Prostate gland (tissue), 2 donors: ENCODE measurements at regions not wholly inside any gene's neighbourhood (a gene's known extent, or its start where the extent isn't known, plus 50 kb on each side); places are given as distances from the start of the nearest gene placed in this dataset.

Experiments
- DNase-seq: peaks from one replicate; pipeline ENCODE4 v3.0.0-alpha.2; 2019; ENCODE audit warnings: low spot score
- H3K27ac ChIP-seq, 2 donors: fragments of 200-600 bp; sonication (generic); 2 replicates each; pipeline ENCODE4 v1.5.1; 2017 to 2019
- H3K27me3 ChIP-seq: fragments of 200-600 bp; sonication (generic); replicated peaks from 2 replicates; pipeline ENCODE4 v1.5.1; 2019; ENCODE audit not compliant: insufficient read depth
- H3K36me3 ChIP-seq, 2 donors: fragments of 200-600 bp; sonication (generic); 1 replicate in 1 of 2; 2 replicates in 1 of 2; pipeline versions ENCODE4 v1.5.1 to v1.8.1; 2017 to 2019
- H3K4me1 ChIP-seq: fragments of 200-600 bp; sonication (generic); replicated peaks from 2 replicates; pipeline ENCODE4 v1.5.1; 2019
- H3K4me3 ChIP-seq, 2 donors: fragments of 200-600 bp; sonication (generic); 2 replicates each; pipeline ENCODE4 v1.5.1; 2017 to 2019
- H3K9me3 ChIP-seq: fragments of 200-600 bp; sonication (generic); 2 replicates; pipeline ENCODE4 v1.5.1; 2017
- CTCF ChIP-seq, 4 experiments: fragments of 200-600 bp in 2 of 4; fragments of 450-650 bp in 2 of 4; sonication (generic) in 2 of 4; IDR thresholded peaks; 1 replicate in 3 of 4; 2 replicates in 1 of 4; pipeline ENCODE4 v1.5.1; 2016 to 2019; ENCODE audit warnings: antibody characterized with exemption in 4 of 4, mild to moderate bottlenecking in 2 of 4, moderate library complexity in 2 of 4
- POLR2A ChIP-seq: fragments of 450-650 bp; IDR thresholded peaks from one replicate; pipeline ENCODE4 v1.6.1; 2016; ENCODE audit warnings: antibody characterized with exemption, mild to moderate bottlenecking
- POLR2AphosphoS5 ChIP-seq: sonication (generic); formaldehyde crosslinking; IDR thresholded peaks from one replicate; pipeline ENCODE4 v1.6.1; 2017; ENCODE audit warnings: antibody characterized with exemption
- WGBS: methylation state at CpG from one replicate; pipeline ENCODE4 v1.1.5; 2018; 5-methylcytosine and 5-hydroxymethylcytosine counted together
- intact Hi-C: fragments of 100-400 bp; cut with DNase I; formaldehyde crosslinking; loops from one replicate; pipeline ENCODE4 v1.14.2; 2022

- DNase-seq = no peak
- no peaks in the 10 kb centered on the region for H3K27me3 ChIP-seq
- H3K9me3 ChIP-seq = no peaks in the 10 kb centered on the region
- no peak overlapping the region for H3K27ac ChIP-seq
- 65% methylated on average over 4 of the region's 4 CpGs for WGBS
- no peak for TF ChIP-seq POLR2AphosphoS5
- TF ChIP-seq CTCF (IDR thresholded peaks at IDR 0.05) = no peak
- TF ChIP-seq POLR2A = no peak
- H3K4me1 ChIP-seq = no peaks in the 10 kb centered on the region
- H3K4me3 ChIP-seq = no peak overlapping the region
- H3K36me3 ChIP-seq = no peaks in the 10 kb centered on the region
- intact Hi-C loops = no loop called here
Observed at GRCh38 chr1:23611601-23612327, 52.5 kb upstream of the ID3 start.

DNA sequence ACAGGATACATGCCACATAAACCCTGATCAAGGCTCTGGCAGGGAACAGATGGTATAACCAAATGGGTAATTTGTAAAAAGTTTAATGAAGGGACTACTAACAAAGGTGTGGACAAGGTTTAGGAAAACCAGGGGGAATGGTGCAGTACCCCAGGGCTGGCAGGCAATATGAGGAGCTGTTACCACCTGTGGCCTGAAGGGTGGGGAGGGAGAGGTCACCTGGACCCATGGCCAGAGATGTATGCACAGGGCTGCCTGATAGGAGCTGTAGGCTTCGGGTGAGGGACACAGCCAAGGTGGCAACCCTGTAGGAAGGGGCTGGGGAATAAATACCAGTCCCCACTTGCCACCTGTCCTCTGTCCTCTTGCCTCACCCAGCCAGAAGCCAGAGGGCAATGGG lies 51.4 kb upstream of the ID3 start:
- H3K27me3 ChIP-seq = no peaks in the 10 kb centered on the region
- TF ChIP-seq POLR2A (no peak), CTCF (IDR thresholded peaks at IDR 0.05) (no peak), POLR2AphosphoS5 (no peak)
- intact Hi-C loops = no loop called here
- no peaks in the 10 kb centered on the region for H3K36me3 ChIP-seq
- DNase-seq = no peak
- H3K4me1 ChIP-seq = no peaks in the 10 kb centered on the region
- H3K27ac ChIP-seq = no peak overlapping the region
- WGBS = 100% methylated on average over 1 of the region's 1 CpG
- H3K4me3 ChIP-seq = no peak overlapping the region
- H3K9me3 ChIP-seq = no peaks in the 10 kb centered on the region

DNA sequence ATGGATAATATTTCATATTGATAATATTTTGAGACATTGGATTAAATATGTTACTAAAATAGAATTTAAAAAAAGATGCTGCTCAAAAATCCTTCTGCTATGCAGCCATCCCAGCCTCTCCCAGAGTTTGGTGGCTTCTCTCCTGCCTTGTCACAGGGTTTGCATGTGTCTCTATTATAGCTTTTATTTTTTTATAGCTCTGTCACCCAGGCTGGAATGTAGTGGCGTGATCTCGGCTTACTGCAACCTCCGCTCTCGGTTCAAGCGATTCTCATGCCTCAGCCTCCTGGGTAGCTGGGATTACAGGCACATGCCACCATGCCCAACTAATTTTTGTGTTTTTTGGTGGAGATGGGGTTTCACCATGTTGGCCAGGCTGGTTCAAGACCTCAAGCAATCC lies 50.7 kb upstream of the ID3 start:
- TF ChIP-seq POLR2AphosphoS5 = no peak
- TF ChIP-seq CTCF (IDR thresholded peaks at IDR 0.05) = no peak
- no peak for TF ChIP-seq POLR2A
- intact Hi-C loops = no loop called here
- no peaks in the 10 kb centered on the region for H3K36me3 ChIP-seq
- H3K9me3 ChIP-seq = no peaks in the 10 kb centered on the region
- 95% methylated on average over 5 of the region's 5 CpGs for WGBS
- no peak for DNase-seq
- H3K27ac ChIP-seq = no peak overlapping the region
- H3K4me1 ChIP-seq = no peaks in the 10 kb centered on the region
- H3K27me3 ChIP-seq = no peaks in the 10 kb centered on the region
- no peak overlapping the region for H3K4me3 ChIP-seq
